ENCODE measurements at regions not wholly inside any gene's neighbourhood (a gene's known extent, or its start where the extent isn't known, plus 50 kb on each side); places are given as distances from the start of the nearest gene placed in this dataset.

GRCh38 chr2:82307511-82307910 is 2003.0 kb upstream of the LRRTM1 start:
- TF ChIP-seq CTCF (IDR thresholded peaks at IDR 0.05; ENCODE audit: insufficient read depth, low read length, poor library complexity, severe bottlenecking) (no peak), EZH2phosphoT487 (conservative IDR thresholded peaks at IDR 0.05; ENCODE audit: low read length) (no peak)

Data from SU-DHL-6 (cell line).